HG02870 (cell line): ENCODE measurements at regions not wholly inside any gene's neighbourhood (a gene's known extent, or its start where the extent isn't known, plus 50 kb on each side); places are given as distances from the start of the nearest gene placed in this dataset.

Experiments used
- ATAC-seq: cut with Tn5 transposase; IDR thresholded peaks from one replicate; pipeline ENCODE4 v1.9.1; 2021; ENCODE audit warnings: mild to moderate bottlenecking, moderate library complexity; ENCODE audit not compliant: unreplicated experiment

DNA sequence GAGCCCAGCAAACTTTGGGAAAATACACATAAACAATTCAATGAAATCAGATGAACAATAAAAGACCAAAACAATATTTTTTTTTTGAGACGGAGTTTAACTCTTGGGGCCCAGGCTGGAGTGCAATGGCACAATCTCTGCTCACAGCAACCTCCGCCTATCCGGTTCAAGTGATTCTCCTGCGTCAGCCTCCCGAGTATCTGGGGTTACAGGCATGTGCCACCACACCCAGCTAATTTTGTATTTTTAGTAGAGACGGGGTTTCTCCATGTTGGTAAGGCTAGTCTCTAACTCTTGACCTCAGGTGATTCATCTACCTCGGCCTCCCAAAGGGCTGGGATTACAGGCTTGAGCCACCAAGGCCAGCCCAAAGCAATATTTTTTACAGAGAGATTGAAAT is 1588.5 kb downstream of the BRINP3 start:
- no peak for ATAC-seq

DNA sequence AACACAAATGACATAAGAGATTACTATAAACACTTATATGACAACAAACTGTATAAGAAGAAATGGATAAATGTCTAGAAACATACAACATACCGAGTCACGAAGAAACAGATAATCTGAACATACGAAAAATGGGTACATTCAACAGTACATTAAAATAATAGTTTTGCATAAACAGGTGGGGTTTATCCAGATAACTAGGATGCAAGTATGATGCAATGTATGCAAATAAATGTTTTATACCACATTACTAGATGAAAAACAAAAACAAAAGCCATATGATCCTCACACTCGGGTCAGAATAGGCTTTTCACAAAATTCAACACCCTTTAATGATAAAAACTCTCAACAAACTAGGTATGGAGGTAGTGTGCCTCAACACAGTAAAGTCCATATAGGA is 1585.7 kb downstream of the BRINP3 start:
- ATAC-seq = no peak

DNA sequence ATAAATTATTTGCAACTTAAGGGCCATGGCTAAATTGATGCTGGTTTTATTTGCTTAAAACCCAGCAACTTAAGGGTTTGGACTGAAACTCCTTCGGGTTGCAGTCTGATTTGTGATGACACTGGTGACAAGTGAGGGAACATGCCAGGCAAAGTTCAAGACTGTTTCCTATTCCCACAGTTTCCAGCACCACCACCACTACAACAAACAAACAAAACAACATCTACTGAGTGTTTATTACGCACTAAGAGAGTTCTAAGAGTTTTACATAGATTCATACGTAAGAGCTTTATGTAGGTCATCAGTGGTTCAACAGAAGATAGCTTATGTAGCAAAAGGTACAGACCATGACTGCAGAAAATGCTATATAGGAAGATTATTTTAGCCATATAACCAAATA is 1582.1 kb downstream of the BRINP3 start:
- ATAC-seq = no peak

DNA sequence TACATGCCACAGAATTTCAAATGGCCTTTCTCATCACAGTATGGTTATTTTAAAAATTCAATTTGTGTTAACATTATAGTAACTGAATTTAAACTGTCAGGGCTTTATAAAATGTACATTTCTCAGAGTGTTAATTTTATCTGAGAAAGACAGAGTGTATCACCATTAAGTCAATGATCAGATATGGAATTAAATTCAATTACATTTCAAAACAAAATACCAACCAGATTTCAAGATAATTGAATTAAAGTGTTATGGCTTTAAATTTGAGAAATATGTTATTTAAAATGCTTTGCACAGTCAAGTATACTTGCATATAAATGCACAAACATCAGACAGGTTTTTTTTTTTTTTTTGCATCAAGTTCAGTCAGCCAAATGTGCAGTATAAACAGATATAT is 1574.4 kb downstream of the BRINP3 start:
- ATAC-seq = no peak

DNA sequence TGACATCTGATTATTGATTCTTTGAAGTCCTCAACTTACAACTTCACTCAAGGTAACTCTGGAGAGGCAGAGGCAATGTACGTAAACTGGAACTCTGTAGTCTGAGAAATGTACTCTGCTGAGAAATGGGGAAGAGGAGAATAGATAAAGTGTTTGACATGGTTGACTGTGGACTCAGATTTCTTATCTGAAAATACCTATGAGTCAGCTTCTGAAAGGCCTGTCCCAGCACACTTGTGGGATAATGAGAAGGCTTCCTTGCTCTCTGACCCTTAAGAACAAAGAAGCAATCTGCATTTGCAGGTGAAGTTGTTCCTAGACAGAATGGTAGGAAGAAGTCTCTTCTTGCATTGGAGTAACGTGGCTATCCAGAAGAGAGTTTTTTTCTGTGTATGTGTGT is 1573.5 kb downstream of the BRINP3 start:
- no peak for ATAC-seq

DNA sequence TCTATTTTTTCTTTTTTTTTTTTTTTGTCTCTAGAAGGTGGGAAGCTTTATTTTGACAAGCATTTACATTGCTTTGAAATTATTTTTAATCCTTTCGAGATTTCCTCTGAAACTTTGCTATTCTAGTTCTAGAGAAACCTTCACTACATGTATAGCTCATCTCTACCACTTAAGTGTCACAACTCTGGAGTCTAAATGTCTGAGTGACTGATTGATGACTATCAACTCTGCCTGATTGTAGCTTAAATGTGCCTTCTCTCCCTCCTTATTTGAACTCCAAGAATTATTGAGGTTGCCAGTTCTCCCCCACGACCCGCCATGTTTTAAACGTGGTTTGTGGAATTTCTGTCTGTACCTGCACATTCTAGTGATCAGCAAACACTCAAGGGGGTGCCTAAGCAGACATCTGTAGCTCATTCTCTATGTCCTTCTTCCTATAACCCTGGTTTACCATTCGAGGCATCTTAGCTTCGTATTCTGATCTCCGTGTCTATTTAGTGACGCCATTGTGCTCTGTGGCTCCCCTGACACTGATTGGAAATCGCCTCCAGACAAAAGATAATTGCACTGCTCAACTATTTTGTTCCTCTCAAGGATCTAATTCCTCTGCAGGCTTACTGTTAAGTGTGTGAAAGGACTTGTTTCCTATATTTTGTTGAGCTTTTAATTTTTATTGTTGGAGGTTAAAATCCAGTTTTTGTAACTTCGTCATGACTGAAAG is 1570.6 kb downstream of the BRINP3 start:
- no peak for ATAC-seq

DNA sequence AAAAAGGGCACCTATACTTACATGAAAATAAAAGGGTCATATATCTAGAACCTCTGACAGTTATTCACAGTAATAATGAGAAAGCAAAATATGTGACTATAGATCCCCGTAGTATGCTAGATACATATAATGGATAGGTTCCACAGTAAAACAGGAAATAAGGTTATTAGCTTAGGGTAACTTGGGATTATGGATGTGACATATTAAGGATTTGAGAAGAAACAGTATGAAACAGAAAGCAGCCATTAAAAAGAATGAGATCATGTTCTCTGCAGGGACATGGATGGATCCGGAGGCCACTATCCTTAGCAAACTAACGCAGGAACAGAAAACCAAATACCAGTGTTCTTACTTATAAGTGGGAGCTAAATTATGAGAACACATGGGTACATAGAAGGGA is 1547.3 kb downstream of the BRINP3 start:
- no peak for ATAC-seq

DNA sequence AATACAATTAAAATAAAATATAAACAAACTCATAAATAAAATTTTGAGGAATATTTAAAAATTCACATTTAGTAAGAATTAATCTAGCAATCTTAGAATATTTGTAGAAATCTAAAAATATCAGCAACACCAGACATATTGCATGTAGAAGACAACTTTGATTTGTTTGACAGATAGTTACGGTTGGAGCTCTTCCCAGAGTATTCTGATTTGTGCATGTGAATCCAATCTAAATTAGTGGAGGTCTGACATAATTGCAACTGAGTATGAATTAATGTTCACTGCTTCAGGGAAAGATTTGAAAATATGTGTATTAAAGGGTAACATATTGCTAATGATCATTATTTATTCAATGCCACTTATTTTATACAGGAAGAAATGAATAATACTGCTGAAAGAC is 1546.2 kb downstream of the BRINP3 start:
- ATAC-seq = no peak

DNA sequence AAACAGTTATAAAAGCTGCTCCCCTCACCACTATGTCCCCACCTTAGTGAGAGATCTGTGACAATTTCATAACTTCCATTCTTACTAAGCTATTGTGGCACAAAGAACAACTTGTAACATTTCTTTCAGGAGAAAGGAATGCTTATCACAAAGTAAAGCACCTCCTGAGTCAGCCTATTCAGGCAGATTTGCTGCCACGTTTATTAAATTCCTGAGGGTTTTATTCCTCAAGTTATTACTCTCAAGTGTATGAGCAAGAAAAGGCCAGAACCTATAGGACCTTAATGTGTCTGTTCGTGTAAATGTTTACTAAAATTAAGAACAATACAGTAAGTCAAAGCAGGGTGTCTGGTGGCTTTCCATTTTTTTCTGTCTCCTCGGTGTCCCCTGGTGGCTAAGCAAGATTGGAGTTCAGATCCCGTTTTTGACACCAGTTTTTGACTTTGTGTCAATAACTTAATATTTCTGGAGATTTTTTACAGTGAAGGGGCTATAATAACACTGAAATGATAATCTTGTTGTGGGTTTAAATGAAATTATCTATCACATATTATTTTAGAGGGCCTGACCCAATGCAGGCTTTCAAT is 1539.6 kb downstream of the BRINP3 start:
- ATAC-seq = no peak

DNA sequence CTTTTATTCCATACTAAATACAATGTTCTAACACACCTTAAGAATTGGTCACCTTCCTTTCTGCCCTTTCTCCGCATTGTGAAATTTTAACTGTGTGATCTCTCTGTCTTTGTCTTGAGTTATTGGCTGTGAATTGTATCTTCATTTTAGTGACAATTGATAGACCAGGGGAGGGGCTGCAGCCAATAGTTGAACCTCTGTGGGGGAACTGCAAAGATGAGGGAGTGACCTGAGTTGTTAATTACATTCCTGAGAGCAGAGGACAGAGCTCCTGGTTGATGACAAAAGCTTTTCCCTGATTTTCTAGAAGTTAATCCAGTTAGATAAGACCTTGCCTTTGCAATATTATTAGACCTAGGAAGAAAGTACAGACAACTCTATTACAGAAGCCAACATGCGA is 1535.7 kb downstream of the BRINP3 start:
- ATAC-seq = no peak

DNA sequence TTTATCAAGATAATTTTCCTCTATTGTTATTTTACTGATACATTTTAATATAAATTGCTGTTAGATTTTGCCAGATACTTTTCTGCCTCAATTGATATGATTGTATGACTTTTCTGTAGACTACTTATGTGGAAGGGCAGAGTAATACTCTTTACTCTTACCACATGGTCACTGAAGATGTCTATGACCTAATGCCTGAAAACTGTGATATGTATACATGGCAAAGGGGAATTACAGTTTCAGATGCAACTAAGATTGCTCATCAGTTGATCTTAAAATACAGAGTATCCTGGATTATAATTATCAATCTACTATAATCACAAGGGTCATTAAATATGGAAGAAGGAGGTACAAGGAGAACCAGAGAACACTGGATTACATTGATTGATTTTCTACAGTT is 1528.0 kb downstream of the BRINP3 start:
- no peak for ATAC-seq

DNA sequence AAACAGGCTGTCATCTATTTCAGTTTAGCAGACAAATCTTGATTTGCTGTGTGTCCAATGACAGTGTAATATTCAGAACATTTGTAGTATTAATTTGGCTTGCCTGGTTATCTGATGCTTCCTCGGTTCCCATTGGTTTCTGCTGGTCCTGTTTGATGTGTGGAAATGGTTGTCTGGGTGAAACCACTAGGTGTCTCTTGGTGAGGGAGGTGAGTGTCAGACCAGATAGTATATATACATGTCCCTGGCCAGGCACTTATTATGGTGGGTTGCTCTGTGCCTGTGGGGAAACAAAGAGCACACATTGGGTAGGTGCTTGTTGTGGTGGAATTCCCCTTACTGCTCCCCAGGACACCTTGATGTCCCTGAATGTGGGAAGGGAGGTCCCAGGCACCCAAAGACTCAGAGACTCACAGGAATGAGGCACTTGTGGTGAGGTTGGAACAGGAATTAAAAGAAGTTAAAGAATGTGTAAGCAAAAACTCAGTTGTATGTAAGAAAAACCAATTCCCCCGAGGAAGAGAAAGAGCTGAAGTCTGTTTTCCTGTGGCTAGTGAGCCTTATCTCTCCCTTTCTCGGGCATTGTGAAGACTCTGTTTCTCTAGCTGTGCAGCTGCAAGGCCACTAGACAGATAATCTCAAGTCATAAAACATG is 1519.1 kb downstream of the BRINP3 start:
- ATAC-seq = no peak

DNA sequence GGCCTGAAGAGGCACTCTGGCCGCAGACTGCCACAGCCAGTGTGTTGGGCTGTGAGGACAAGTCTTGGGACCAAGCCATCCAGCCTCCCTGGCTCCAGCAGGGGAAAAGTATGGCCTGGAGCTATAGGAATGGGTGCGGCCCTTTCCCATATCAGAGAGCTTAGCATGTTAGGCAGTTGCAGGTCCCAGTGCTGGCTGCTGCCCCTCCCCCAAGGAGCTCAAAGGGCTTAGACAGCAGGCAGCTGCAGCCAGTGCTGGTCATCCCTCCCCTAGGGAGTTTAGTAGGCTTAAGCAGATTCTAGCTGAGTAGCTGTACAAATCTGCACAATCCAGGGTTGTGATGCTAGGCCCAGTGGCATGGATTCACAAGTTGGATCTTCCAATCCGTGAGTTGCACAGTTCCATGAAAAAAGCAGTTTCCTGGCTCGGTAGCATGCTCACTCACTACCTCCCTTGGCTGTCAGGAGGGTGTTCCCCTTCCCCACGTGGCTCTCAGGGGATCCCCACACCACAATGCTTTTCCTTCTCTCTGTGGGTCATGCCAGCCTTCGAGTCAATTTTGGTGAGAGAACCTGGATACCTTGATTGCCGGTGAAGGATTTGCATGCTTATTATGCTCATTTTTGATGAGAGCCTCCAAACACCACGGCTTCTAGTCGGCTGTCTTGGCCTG is 1490.8 kb downstream of the BRINP3 start:
- ATAC-seq = no peak

DNA sequence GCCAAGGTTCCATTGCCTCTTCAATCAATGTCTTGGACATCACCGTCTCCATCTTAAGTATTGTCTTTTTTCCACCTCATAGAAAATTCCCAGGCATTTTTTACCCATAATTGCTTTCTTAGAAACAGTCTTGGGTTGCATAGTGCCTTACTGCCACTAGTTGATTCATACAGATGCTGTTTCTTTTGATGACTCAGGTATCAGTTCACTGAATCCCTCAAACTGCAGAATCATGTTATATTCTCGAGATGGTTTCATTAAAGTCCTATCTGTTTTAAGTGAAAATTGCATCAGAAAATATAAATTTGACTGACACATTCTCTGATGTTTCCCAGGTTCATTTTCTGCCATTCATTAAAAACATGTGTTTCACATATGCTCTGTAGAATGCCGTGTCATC is 1489.1 kb downstream of the BRINP3 start:
- ATAC-seq = no peak

DNA sequence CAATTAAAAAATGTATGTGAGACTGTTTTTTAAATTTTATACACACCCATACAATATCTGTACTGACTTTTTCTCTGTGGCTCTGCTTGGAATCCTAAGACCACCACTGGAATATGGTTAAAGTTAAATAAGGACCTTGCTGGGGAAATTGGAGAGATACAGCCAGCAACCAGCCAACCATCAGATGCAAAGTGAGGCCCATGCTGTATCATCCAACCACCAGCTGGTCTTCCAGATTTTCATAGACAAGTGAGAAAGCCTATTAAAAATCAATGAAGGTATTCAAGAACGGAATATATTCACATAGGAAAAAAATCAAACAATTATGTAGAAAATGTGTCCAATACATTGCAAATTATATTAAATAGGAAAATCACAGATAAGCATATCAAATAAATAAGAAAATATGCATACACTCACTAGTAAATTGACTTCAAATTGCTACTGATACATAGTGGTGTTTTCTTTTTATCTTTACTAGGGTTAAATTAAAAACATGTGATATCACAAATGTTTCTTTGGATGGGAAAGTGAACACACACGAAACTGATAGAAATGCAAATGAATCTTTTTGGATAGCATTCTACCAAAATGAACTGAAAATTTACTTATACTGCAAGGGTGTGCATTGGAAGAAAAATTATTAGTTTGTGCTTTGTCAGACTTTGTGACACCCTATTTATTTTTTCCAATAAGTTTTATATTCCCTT is 1486.3 kb downstream of the BRINP3 start:
- ATAC-seq = no peak

DNA sequence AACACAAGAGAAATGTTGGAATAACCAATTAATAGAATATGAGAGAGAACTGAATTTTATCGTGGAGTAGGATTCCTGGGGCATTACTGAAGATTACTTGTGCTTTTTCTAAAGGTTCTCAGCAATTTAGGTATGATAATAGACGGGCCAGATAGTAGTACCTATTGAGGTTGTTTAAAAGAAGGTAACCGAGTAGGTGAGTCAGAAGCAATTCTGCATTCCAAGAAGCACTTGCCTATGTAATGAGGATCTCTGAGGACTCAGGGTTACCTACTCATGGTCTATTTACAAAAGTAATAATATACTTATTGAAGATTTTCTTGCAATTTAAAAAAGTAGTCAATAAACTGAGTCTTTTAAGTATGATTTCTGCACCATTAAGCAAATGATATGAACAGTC is 1469.8 kb downstream of the BRINP3 start:
- no peak for ATAC-seq

DNA sequence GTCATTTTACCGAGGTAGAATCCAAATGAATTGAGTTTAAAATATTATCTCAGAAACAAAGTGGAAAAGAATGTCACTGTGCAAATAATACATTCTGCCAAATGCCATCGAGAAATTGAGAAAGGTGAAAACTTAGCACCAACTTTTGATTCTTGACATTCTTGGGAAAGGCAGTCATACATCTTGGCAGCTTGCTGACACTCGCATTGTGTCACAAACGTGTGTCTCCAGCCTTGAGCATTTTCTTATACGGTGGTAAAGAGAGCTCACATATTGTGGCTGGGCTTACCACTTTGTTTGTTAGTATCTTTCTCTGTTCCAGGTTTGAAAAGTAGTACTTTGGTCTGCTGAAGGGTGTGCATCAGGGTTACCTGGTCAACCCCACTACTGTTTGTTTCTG is 1456.1 kb downstream of the BRINP3 start:
- ATAC-seq = no peak

DNA sequence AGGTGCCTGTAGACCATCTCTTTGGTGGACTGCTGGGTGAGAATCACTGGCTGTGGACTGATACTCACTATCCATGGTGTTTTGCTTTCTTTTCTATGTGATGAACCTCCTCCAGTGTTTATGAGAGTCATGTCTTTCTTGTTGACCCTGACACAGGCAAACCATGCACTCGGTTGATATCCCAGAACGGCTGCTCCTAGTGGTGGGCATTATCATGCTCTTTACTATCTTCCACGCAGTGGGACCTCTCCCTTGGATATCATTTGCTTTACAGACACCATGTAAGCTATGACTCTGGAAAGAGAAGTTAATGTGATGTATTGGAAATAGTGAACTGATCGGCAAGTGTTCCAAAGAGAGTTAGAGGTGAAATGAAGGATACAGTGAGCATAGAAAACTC is 1455.6 kb downstream of the BRINP3 start:
- no peak for ATAC-seq

DNA sequence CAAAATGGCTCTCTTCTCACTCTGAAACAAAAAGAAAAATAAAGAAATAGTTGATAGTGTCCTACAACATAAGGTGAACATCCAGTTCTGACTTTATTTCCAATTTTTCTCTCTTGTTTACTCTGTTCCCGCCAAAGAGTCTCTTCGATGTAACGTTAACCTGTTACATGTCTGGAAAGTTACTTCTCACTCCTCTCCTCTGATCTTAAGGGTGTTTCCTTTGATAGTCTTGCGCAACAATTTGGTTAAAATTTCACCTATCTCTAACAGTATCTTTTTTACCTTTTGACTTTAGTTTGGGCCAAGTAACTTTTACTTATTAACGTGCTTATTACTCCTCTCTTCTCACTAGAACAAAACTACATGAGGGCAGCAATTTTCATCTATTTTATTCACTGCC is 1450.2 kb downstream of the BRINP3 start:
- no peak for ATAC-seq

DNA sequence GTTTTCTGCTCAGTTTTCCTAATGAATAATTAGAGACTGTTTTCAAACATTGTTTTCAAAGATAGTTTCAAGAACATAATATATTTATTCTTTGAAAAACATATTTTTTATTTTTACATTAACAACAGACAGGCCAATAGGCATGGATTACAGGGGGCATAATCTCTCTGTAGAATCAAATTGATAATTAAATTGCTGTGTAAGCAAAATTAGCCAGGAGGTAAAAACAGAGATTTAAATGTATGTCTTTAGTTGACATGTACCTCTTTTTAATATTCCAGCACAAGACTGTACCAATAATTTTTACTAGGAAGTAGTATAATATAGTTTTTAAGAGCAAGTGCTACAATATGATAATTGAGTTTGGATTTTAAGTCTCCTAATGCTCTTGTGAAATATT is 1444.5 kb downstream of the BRINP3 start:
- no peak for ATAC-seq

DNA sequence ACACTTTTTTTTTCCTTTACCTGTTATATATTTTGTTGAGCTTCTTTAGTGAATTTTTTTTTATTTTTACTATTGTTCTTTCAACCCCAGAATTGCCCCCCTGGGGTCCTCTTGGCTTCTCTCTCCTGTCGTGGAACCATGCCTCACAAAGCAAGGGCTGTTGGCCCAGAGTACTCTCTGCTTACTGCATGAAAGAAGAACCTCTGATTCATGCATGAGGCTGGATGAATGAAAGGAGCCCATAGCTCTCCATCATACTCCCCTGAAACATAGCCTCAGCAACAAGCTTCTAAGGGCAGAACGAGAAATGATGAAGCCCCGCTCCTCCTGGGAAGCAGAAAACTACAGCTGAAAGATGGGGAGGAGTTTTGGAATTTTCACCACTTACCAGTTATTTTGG is 1441.0 kb downstream of the BRINP3 start:
- no peak for ATAC-seq
